HepG2 (cell line): ENCODE measurements at regions not wholly inside any gene's neighbourhood (a gene's known extent, or its start where the extent isn't known, plus 50 kb on each side); places are given as distances from the start of the nearest gene placed in this dataset.

Experiments
- ATAC-seq: fragments of 200-7000 bp; cut with Tn5 transposase; 3 replicates; pipeline ENCODE4 v1.9.1; 2020; ENCODE audit warnings: mild to moderate bottlenecking, moderate library complexity
- BruUV-seq: library from RNA; stranded (reverse); fragments of 400-500 nt; replicated peaks from 2 replicates; lab custom pipeline; 2021; lab: Mats Ljungman, UMichigan
- CTCF ChIA-PET: fragments of 300-600 bp; formaldehyde crosslinking; extraction: SDS; loops from one replicate; lab custom pipeline; 2021; ENCODE audit warnings: low total read pairs, inconsistent platforms, low intra/inter-chr PET ratio; lab: Yijun Ruan, JAX
- POLR2A ChIA-PET: fragments of 350-600 bp; sonication (Branson Sonifier 250); formaldehyde crosslinking; loops from one replicate; lab custom pipeline; 2020; ENCODE audit warnings: antibody characterized with exemption, inconsistent platforms; lab: Yijun Ruan, JAX
- DNase-seq: peaks from one replicate; pipeline ENCODE4 v3.0.0-alpha.2; 2015; ENCODE audit warnings: low spot score
- FAIRE-seq: peaks from 3 replicates; lab custom pipeline; 2011; peaks lifted over from hg19 to GRCh38; lab: Jason Lieb, UNC
- H2AFZ ChIP-seq: one replicate; pipeline ENCODE4 v1.6.1; 2011; ENCODE audit warnings: low read length, inconsistent platforms
- H3K27ac ChIP-seq: fragments of 300-600 bp; 3 replicates; pipeline ENCODE4 v1.8.0; 2011; ENCODE audit warnings: mixed run types, mild to moderate bottlenecking, mixed read lengths, low read length, inconsistent platforms; ENCODE audit not compliant: insufficient read depth; ENCODE audit errors: extremely low read length
- H3K27me3 ChIP-seq, 2 experiments: fragments of 200-600 bp in 1 of 2; 2 replicates in 1 of 2; 3 replicates in 1 of 2; pipeline versions ENCODE4 v1.6.0 to v1.8.0; 2011; ENCODE audit warnings: low read length in 2 of 2, mild to moderate bottlenecking in 2 of 2, moderate library complexity in 2 of 2, inconsistent platforms in 1 of 2; ENCODE audit not compliant: insufficient read depth in 2 of 2, control insufficient read depth in 1 of 2
- H3K36me3 ChIP-seq, 2 experiments: fragments of 200-600 bp in 1 of 2; replicated peaks in 1 of 2; 2 replicates in 1 of 2; 3 replicates in 1 of 2; pipeline versions ENCODE4 v1.5.1 to v1.8.0; 2011; ENCODE audit warnings: low read length in 2 of 2, inconsistent platforms in 1 of 2; ENCODE audit not compliant: insufficient read depth in 2 of 2, control insufficient read depth in 1 of 2
- H3K4me1 ChIP-seq: 2 replicates; pipeline ENCODE4 v1.5.1; 2012; ENCODE audit warnings: low read length, inconsistent platforms; ENCODE audit not compliant: insufficient read depth
- H3K4me2 ChIP-seq: 2 replicates; pipeline ENCODE4 v1.6.0; 2011; ENCODE audit warnings: low read depth, low read length, inconsistent platforms
- H3K4me3 ChIP-seq, 3 experiments: fragments of 200-600 bp in 1 of 3; sonication (generic), shearing (Covaris generic) in 1 of 3; replicated peaks in 1 of 3; 2 replicates each; pipeline ENCODE4 v1.5.1; 2011 to 2016; ENCODE audit warnings: low read length in 3 of 3, inconsistent platforms in 2 of 3, low read depth in 2 of 3, mild to moderate bottlenecking in 2 of 3, control low read depth in 1 of 3, mixed read lengths in 1 of 3; ENCODE audit not compliant: insufficient read depth in 1 of 3
- H3K79me2 ChIP-seq: one replicate; pipeline ENCODE4 v1.6.1; 2011; ENCODE audit warnings: low read length, inconsistent platforms; ENCODE audit not compliant: insufficient read depth
- H3K9ac ChIP-seq: 2 replicates; pipeline ENCODE4 v1.6.0; 2011; ENCODE audit warnings: mild to moderate bottlenecking, low read depth, low read length, inconsistent platforms; ENCODE audit not compliant: insufficient read depth
- H3K9me3 ChIP-seq: 2 replicates; pipeline ENCODE4 v1.5.1; 2012; ENCODE audit warnings: mild to moderate bottlenecking, low read length
- H4K20me1 ChIP-seq: 2 replicates; pipeline ENCODE4 v1.6.0; 2011; ENCODE audit warnings: inconsistent platforms, mild to moderate bottlenecking, low read length, moderate library complexity; ENCODE audit not compliant: insufficient read depth
- ATF7 ChIP-seq, 2 experiments: fragments of 450-650 bp in 1 of 2; sonication (generic) in 1 of 2; formaldehyde crosslinking in 1 of 2; IDR thresholded peaks; 2 replicates each; pipeline versions ENCODE4 v1.4.0 to v1.6.1; 2016 to 2020; ENCODE audit warnings: antibody characterized with exemption in 1 of 2, mild to moderate bottlenecking in 1 of 2, missing genetic modification reagents in 1 of 2
- HMGA1 ChIP-seq: sonication (generic); formaldehyde crosslinking; conservative IDR thresholded peaks from 2 replicates; pipeline ENCODE4 v1.4.0; 2020; ENCODE audit warnings: missing genetic modification reagents
- MAFF ChIP-seq: IDR thresholded peaks from 2 replicates; pipeline ENCODE4 v1.6.1; 2011; ENCODE audit warnings: low read depth, low read length, improper control_type of control experiment
- MAFK ChIP-seq, 2 experiments: IDR thresholded peaks in 1 of 2; conservative IDR thresholded peaks in 1 of 2; 2 replicates each; pipeline ENCODE4 v1.6.1; 2011; ENCODE audit warnings: improper control_type of control experiment in 2 of 2, low read length in 2 of 2
- NR0B2 ChIP-seq: sonication (generic); formaldehyde crosslinking; IDR thresholded peaks from 2 replicates; pipeline ENCODE4 v1.4.0; 2020; ENCODE audit warnings: mild to moderate bottlenecking, missing genetic modification reagents
- PLRG1 ChIP-seq: fragments of 450-650 bp; conservative IDR thresholded peaks from 2 replicates; pipeline ENCODE4 v1.6.1; 2016
- RFX3 ChIP-seq: IDR thresholded peaks from 2 replicates; pipeline ENCODE4 v1.6.1; 2016; ENCODE audit warnings: missing biosample characterization, missing genetic modification reagents
- TFE3 ChIP-seq: IDR thresholded peaks from 2 replicates; pipeline ENCODE4 v1.6.1; 2016
- ZNF350 ChIP-seq: sonication (generic); formaldehyde crosslinking; IDR thresholded peaks from 2 replicates; pipeline ENCODE4 v1.4.0; 2020; ENCODE audit warnings: mild to moderate bottlenecking, low read depth, missing genetic modification reagents, borderline replicate concordance
- ZNF468 ChIP-seq: sonication (generic); formaldehyde crosslinking; IDR thresholded peaks from 2 replicates; pipeline ENCODE4 v1.8.0; 2022; ENCODE audit warnings: mild to moderate bottlenecking, moderate library complexity, missing genetic modification reagents
- WGBS: methylation state at CpG from one replicate; pipeline ENCODE4 v1.1.6; 2017; ENCODE audit warnings: low lambda C conversion rate; 5-methylcytosine and 5-hydroxymethylcytosine counted together
- in situ Hi-C: cut with HindIII; loops from 2 replicates; pipeline ENCODE4 v1.10.0; 2017; ENCODE audit warnings: low pct_unique_long_range_greater_than_20kb; ENCODE audit not compliant: extremely low pct_ligation_motif_present
- intact Hi-C: fragments of 100-400 bp; cut with micrococcal nuclease; formaldehyde crosslinking; loops from one replicate; pipeline ENCODE4 v1.10.0; 2022; ENCODE audit not compliant: unreplicated experiment

GRCh38 chr2:145044491-145044890, 524.6 kb upstream of the ZEB2 start (continued):
- TF ChIP-seq NR0B2 (CRISPR knock-in tag), result no peak
- TF ChIP-seq ATF7 (IDR thresholded peaks at IDR 0.05), result no peak
- TF ChIP-seq ATF7 (CRISPR knock-in tag; IDR thresholded peaks at IDR 0.05), result no peak
- TF ChIP-seq RFX3 (CRISPR knock-in tag), result no peak
- TF ChIP-seq PLRG1, result no peak
- no peak for TF ChIP-seq ZNF350 (CRISPR knock-in tag)

GRCh38 chr2:145043399-145043834, 523.5 kb upstream of the ZEB2 start:
- intact Hi-C loops, result no loop called here
- H2AFZ ChIP-seq, result no peak overlapping the region
- DNase-seq, result no peak
- H3K4me1 ChIP-seq, result no peaks in the 10 kb centered on the region
- no peak for FAIRE-seq
- H3K27me3 ChIP-seq, result no peaks in the 10 kb centered on the region
- 7% methylated on average over 6 of the region's 6 CpGs for WGBS
- H3K4me3 ChIP-seq, result no peak overlapping the region
- H3K27ac ChIP-seq, result no peak overlapping the region
- no peak; the same call in 2 of the 3 replicates for ATAC-seq
- ChIA-PET POLR2A (no interaction called here), CTCF (no interaction called here)
- TF ChIP-seq TFE3, result no peak
- no peak for TF ChIP-seq ZNF468 (CRISPR knock-in tag)
- TF ChIP-seq MAFK (conservative IDR thresholded peaks at IDR 0.05 in 1 of 2, IDR thresholded peaks at IDR 0.05 in 1 of 2; ENCODE audit: low read length in 2 of 2), result peak; percentile 53 to 66
- TF ChIP-seq HMGA1 (CRISPR knock-in tag), result no peak
- peak; percentile 34; the same call in 1 of the 2 replicates for TF ChIP-seq MAFF
- no peaks in the 10 kb centered on the region for H3K79me2 ChIP-seq
- no TSS peak for BruUV-seq
- no peak overlapping the region for H3K9ac ChIP-seq
- in situ Hi-C loops, result no loop called here
- no peaks in the 10 kb centered on the region for H4K20me1 ChIP-seq
- no peaks in the 10 kb centered on the region for H3K36me3 ChIP-seq
- no peaks in the 10 kb centered on the region for H3K9me3 ChIP-seq
- no peak overlapping the region for H3K4me2 ChIP-seq
